BJ (cell line): ENCODE measurements at regions not wholly inside any gene's neighbourhood (a gene's known extent, or its start where the extent isn't known, plus 50 kb on each side); places are given as distances from the start of the nearest gene placed in this dataset.

ENCODE experiments used
- CTCF ChIA-PET: fragments of 350-600 bp; formaldehyde crosslinking; extraction: SDS; loops from one replicate; lab custom pipeline; 2021; ENCODE audit warnings: antibody characterized with exemption, inconsistent platforms; lab: Yijun Ruan, JAX
- POLR2A ChIA-PET: fragments of 300-600 bp; sonication (Branson Sonifier 250); formaldehyde crosslinking; extraction: SDS; loops from one replicate; lab custom pipeline; 2021; ENCODE audit warnings: antibody characterized with exemption; lab: Charles Lee
- DNase-seq: peaks from one replicate; pipeline ENCODE4 v3.0.0-alpha.2; 2011; ENCODE audit warnings: low read depth
- H3K27me3 ChIP-seq: 2 replicates; pipeline ENCODE4 v1.6.0; 2011; ENCODE audit warnings: low read length; ENCODE audit not compliant: control insufficient read depth, insufficient read depth
- H3K36me3 ChIP-seq: 2 replicates; pipeline ENCODE4 v1.5.1; 2011; ENCODE audit warnings: low read length; ENCODE audit not compliant: control insufficient read depth, insufficient read depth
- H3K4me3 ChIP-seq: 2 replicates; pipeline ENCODE4 v1.5.1; 2011; ENCODE audit warnings: low read depth, mild to moderate bottlenecking, control low read depth, low read length
- TF ChIP-seq, protein P1 (sequence below): IDR thresholded peaks from 2 replicates; pipeline ENCODE4 v1.5.1; 2011; ENCODE audit warnings: low read depth, mild to moderate bottlenecking, control low read depth, inconsistent platforms, low read length, moderate library complexity; ENCODE audit not compliant: insufficient read depth

DNA sequence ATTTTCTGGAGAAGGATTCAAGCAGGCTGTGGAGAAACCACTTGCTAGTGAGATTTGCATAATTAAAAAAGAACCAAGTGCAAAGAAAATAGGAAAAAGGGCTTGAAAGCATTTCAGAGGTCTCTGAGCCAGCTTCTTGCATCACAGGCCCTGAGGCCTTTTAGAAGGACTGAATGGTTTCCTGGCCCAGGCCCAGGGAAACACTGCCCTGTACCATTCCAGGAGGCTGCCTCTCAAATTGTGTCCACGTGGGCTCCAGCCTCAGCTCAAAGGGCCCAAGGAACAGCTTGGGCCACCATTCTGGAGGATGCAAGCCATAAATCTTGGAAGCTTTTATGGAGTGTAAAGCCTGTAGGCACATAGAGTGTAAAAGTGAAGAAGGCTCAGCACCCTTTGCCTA lies 523.3 kb upstream of the VRK2 start:
- no peaks in the 10 kb centered on the region for H3K36me3 ChIP-seq
- TF ChIP-seq, protein P1, sequence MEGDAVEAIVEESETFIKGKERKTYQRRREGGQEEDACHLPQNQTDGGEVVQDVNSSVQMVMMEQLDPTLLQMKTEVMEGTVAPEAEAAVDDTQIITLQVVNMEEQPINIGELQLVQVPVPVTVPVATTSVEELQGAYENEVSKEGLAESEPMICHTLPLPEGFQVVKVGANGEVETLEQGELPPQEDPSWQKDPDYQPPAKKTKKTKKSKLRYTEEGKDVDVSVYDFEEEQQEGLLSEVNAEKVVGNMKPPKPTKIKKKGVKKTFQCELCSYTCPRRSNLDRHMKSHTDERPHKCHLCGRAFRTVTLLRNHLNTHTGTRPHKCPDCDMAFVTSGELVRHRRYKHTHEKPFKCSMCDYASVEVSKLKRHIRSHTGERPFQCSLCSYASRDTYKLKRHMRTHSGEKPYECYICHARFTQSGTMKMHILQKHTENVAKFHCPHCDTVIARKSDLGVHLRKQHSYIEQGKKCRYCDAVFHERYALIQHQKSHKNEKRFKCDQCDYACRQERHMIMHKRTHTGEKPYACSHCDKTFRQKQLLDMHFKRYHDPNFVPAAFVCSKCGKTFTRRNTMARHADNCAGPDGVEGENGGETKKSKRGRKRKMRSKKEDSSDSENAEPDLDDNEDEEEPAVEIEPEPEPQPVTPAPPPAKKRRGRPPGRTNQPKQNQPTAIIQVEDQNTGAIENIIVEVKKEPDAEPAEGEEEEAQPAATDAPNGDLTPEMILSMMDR, result no peak
- DNase-seq, result no peak
- ChIA-PET POLR2A (no interaction called here), CTCF (no interaction called here)
- no peaks in the 10 kb centered on the region for H3K27me3 ChIP-seq
- H3K4me3 ChIP-seq, result no peak overlapping the region

GRCh38 chr2:57527685-57528084 lies 518.9 kb upstream of the VRK2 start:
- POLR2A ChIA-PET, result no interaction called here
- no peaks in the 10 kb centered on the region for H3K36me3 ChIP-seq
- DNase-seq, result no peak
- H3K27me3 ChIP-seq, result no peaks in the 10 kb centered on the region
- CTCF ChIA-PET, result interaction anchor here (0.6 kb wide), 1 partner anchor 9 kb away, joined by 4 read pairs; no protein-coding TSS in a partner anchor
- TF ChIP-seq, protein P1, result no peak
- no peak overlapping the region for H3K4me3 ChIP-seq

DNA sequence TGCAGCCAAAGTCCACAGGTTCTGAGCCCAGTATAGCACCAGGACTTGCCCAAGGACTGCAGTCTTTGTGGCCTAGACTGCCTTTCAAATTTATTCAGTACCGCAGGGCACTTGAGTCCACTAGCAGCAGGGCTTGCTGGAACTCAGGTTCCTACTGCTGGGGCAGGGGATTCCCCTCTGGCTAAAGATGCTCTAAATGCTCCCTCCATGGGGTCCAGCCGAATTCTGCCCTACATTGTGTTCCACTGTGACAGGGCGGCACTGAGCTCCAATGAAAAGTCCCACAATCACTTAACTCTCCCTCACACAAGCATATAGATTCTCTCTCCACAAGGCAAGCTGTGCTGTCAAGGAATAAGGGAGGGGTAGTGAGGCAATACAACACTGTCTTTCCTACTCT lies 518.1 kb upstream of the VRK2 start:
- H3K36me3 ChIP-seq, result no peaks in the 10 kb centered on the region
- DNase-seq, result no peak
- H3K4me3 ChIP-seq, result no peak overlapping the region
- no peaks in the 10 kb centered on the region for H3K27me3 ChIP-seq
- POLR2A ChIA-PET, result no interaction called here
- TF ChIP-seq, protein P1, result no peak
- CTCF ChIA-PET, result interaction anchor here (0.6 kb wide), 1 partner anchor 10 kb away, joined by 4 read pairs; no protein-coding TSS in a partner anchor

DNA sequence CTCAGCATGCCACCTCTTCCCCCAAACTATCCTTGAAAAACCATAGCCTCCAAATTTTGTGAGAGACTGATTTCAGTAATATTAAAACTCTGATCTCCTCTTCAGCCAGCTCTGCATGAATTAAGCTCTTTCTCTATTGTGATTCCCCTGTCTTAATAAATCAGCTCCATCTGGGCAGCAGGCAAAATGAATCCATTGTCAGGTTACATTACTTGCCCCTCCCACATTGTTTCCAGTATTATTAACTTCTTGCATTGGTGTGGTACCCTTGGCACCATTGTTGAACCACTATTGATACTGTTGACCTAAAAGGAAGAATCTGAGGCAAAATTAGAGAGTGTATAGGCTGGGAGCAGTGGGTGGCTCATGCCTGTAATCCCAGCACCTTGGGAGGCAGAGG lies 512.2 kb upstream of the VRK2 start:
- POLR2A ChIA-PET, result no interaction called here
- CTCF ChIA-PET, result no interaction called here
- Histone ChIP-seq H3K27me3 (no peaks in the 10 kb centered on the region), H3K4me3 (no peak overlapping the region), H3K36me3 (no peaks in the 10 kb centered on the region)
- DNase-seq, result no peak
- TF ChIP-seq, protein P1, result no peak

DNA sequence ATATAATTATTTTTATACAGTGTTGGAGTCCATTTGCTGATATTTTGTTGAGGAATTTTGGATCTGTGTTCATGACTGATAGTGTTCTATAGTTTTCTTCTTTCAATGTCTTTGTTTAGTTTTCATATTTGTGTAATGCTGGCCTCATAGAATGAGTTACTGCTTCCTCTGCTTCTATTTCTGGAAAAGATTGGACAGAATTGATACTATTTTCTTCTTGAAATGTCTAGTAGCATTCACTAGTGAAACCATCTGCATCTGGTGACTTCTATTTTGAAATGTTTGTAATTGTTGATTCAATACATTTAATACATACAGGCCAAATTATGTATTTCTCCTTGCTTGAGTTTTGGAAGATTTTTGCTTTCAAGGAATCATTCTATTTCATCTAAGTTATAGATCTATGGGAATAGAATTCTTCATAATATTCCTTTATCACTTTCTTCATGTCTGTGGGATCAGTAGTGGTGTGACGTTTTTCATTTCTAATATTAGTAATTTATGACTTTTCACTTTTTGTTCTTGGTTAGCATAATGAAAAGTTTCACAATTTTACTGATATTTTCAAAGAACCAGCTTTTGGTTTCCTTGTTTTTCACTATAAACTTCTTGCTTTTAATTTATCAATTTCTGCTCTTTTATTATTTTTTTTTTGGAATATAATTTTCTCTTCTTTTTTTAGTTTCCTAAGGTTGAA lies 509.9 kb upstream of the VRK2 start:
- Histone ChIP-seq H3K4me3 (no peak overlapping the region), H3K36me3 (no peaks in the 10 kb centered on the region), H3K27me3 (no peaks in the 10 kb centered on the region)
- ChIA-PET POLR2A (no interaction called here), CTCF (no interaction called here)
- no peak for DNase-seq
- TF ChIP-seq, protein P1, result no peak
